A673 (cell line): ENCODE measurements at regions not wholly inside any gene's neighbourhood (a gene's known extent, or its start where the extent isn't known, plus 50 kb on each side); places are given as distances from the start of the nearest gene placed in this dataset.

Experiments
- BruUV-seq: library from RNA; stranded (reverse); fragments of 400-500 nt; replicated peaks from 2 replicates; lab custom pipeline; 2021; lab: Mats Ljungman, UMichigan
- CTCF ChIA-PET: fragments of 300-600 bp; sonication (Branson Sonifier 250); formaldehyde crosslinking; loops from one replicate; lab custom pipeline; 2022; ENCODE audit warnings: antibody characterized with exemption; lab: Charles Lee
- POLR2A ChIA-PET: fragments of 300-600 bp; sonication (Branson Sonifier 250); formaldehyde crosslinking; loops from one replicate; lab custom pipeline; 2022; ENCODE audit warnings: antibody characterized with exemption; ENCODE audit not compliant: low non-redundant PET; lab: Charles Lee
- DNase-seq: peaks from one replicate; pipeline ENCODE4 v3.0.0-alpha.2; 2015; ENCODE audit warnings: low spot score
- H3K27ac ChIP-seq: fragments of 200-600 bp; sonication (generic); 2 replicates; pipeline ENCODE4 v1.5.1; 2016; ENCODE audit warnings: mixed run types, low read depth, mild to moderate bottlenecking, mixed read lengths, antibody characterized with exemption, low read length; ENCODE audit not compliant: poor library complexity, severe bottlenecking
- H3K27me3 ChIP-seq: fragments of 200-600 bp; sonication (generic); replicated peaks from 2 replicates; pipeline ENCODE4 v1.6.1; 2017; ENCODE audit warnings: mixed run types, low read depth, mild to moderate bottlenecking, mixed read lengths, antibody characterized with exemption, low read length; ENCODE audit not compliant: insufficient read depth, poor library complexity
- H3K36me3 ChIP-seq: fragments of 200-600 bp; sonication (generic); 2 replicates; pipeline ENCODE4 v1.6.1; 2016; ENCODE audit warnings: mixed run types, mild to moderate bottlenecking, mixed read lengths, antibody characterized with exemption, low read length; ENCODE audit not compliant: insufficient read depth, poor library complexity, severe bottlenecking
- H3K4me1 ChIP-seq: fragments of 200-600 bp; sonication (generic); 2 replicates; pipeline ENCODE4 v1.6.1; 2017; ENCODE audit warnings: mixed run types, mild to moderate bottlenecking, mixed read lengths, antibody characterized with exemption, low read length; ENCODE audit not compliant: insufficient read depth, poor library complexity, severe bottlenecking
- H3K4me3 ChIP-seq: fragments of 200-600 bp; sonication (generic); 2 replicates; pipeline ENCODE4 v1.5.1; 2016; ENCODE audit warnings: low read depth, mixed run types, mild to moderate bottlenecking, mixed read lengths, low read length; ENCODE audit not compliant: poor library complexity, severe bottlenecking
- H3K9me3 ChIP-seq: fragments of 200-600 bp; sonication (generic); 2 replicates; pipeline ENCODE4 v1.6.1; 2016; ENCODE audit warnings: mixed run types, low read depth, mild to moderate bottlenecking, mixed read lengths, antibody characterized with exemption, low read length; ENCODE audit not compliant: poor library complexity, severe bottlenecking
- CTCF ChIP-seq: fragments of 300-800, 200-600 bp; sonication (generic); conservative IDR thresholded peaks from 2 replicates; pipeline ENCODE4 v1.5.1; 2017; ENCODE audit warnings: low read depth, mild to moderate bottlenecking, antibody characterized with exemption, low read length, moderate library complexity, mixed read lengths
- EZH2 ChIP-seq: fragments of 200-600 bp; sonication (generic); IDR thresholded peaks from 2 replicates; pipeline ENCODE4 v1.6.1; 2017; ENCODE audit warnings: borderline replicate concordance, low read depth, mild to moderate bottlenecking, mixed read lengths, antibody characterized with exemption, low read length; ENCODE audit not compliant: poor library complexity, severe bottlenecking
- intact Hi-C: fragments of 100-400 bp; cut with micrococcal nuclease; formaldehyde crosslinking; loops from one replicate; pipeline ENCODE4 v1.10.0; 2022; ENCODE audit not compliant: unreplicated experiment

- TF ChIP-seq EZH2 (no peak), CTCF (no peak)
- Histone ChIP-seq H3K9me3 (no peaks in the 10 kb centered on the region), H3K36me3 (no peaks in the 10 kb centered on the region), H3K27ac (no peak overlapping the region), H3K27me3 (no peaks in the 10 kb centered on the region), H3K4me3 (no peak overlapping the region), H3K4me1 (no peaks in the 10 kb centered on the region)
- ChIA-PET CTCF (no interaction called here), POLR2A (no interaction called here)
- intact Hi-C loops, result no loop called here
- no peak for DNase-seq
- no TSS peak for BruUV-seq
Measured at GRCh38 chr13:83620530-83621220, 261.6 kb downstream of the SLITRK1 start.

- Histone ChIP-seq H3K36me3 (no peaks in the 10 kb centered on the region), H3K27ac (no peak overlapping the region), H3K9me3 (no peaks in the 10 kb centered on the region), H3K4me3 (no peak overlapping the region), H3K27me3 (no peaks in the 10 kb centered on the region), H3K4me1 (no peaks in the 10 kb centered on the region)
- DNase-seq, result no peak
- intact Hi-C loops, result no loop called here
- ChIA-PET CTCF (no interaction called here), POLR2A (no interaction called here)
- TF ChIP-seq CTCF (no peak), EZH2 (no peak)
- BruUV-seq, result no TSS peak
Measured at GRCh38 chr13:83618966-83619365, 263.3 kb downstream of the SLITRK1 start.

GRCh38 chr13:83613524-83613923 is 268.8 kb downstream of the SLITRK1 start:
- Histone ChIP-seq H3K4me3 (no peak overlapping the region), H3K27me3 (no peaks in the 10 kb centered on the region), H3K27ac (no peak overlapping the region), H3K36me3 (no peaks in the 10 kb centered on the region), H3K4me1 (no peaks in the 10 kb centered on the region), H3K9me3 (no peaks in the 10 kb centered on the region)
- no TSS peak for BruUV-seq
- no peak for DNase-seq
- intact Hi-C loops, result no loop called here
- CTCF ChIA-PET, result no interaction called here
- POLR2A ChIA-PET, result no interaction called here
- no peak for TF ChIP-seq EZH2
- no peak for TF ChIP-seq CTCF
